ENCODE measurements at regions not wholly inside any gene's neighbourhood (a gene's known extent, or its start where the extent isn't known, plus 50 kb on each side); places are given as distances from the start of the nearest gene placed in this dataset.

DNA sequence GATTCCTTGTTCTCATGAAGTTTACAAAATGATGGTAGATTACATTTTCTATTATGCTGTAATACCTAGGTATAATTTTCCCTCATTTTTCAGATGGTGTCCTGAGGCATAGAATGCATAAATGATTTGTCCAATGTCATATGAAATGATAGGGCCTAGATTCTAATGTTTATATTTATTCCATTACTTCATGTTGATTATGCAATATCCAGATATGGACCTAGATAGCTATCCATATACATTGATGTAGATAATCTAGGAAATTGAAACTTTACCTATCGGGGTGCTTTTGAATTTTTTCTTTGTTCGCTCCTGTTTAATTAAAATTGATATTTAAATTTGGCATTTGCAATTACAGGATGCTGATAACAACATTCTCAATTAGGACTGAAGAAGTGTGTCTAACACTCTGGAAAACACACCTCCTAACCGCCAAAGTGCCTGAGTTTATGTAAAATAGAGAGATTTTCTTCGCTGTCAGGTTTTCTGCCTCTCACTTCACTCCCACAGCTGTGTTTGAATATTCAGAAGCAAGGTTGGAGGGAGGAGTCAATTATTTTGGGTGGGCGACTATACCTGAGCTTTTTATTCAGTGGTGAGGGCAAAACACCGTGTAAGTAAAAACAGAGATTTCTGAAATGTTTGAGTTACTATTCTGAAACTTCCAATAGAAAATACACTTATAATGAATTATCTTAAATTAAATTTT lies 164.4 kb upstream of the ATP2B1 start:
- TF ChIP-seq, protein P1, sequence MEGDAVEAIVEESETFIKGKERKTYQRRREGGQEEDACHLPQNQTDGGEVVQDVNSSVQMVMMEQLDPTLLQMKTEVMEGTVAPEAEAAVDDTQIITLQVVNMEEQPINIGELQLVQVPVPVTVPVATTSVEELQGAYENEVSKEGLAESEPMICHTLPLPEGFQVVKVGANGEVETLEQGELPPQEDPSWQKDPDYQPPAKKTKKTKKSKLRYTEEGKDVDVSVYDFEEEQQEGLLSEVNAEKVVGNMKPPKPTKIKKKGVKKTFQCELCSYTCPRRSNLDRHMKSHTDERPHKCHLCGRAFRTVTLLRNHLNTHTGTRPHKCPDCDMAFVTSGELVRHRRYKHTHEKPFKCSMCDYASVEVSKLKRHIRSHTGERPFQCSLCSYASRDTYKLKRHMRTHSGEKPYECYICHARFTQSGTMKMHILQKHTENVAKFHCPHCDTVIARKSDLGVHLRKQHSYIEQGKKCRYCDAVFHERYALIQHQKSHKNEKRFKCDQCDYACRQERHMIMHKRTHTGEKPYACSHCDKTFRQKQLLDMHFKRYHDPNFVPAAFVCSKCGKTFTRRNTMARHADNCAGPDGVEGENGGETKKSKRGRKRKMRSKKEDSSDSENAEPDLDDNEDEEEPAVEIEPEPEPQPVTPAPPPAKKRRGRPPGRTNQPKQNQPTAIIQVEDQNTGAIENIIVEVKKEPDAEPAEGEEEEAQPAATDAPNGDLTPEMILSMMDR (IDR thresholded peaks at IDR 0.05) = no peak

DNA sequence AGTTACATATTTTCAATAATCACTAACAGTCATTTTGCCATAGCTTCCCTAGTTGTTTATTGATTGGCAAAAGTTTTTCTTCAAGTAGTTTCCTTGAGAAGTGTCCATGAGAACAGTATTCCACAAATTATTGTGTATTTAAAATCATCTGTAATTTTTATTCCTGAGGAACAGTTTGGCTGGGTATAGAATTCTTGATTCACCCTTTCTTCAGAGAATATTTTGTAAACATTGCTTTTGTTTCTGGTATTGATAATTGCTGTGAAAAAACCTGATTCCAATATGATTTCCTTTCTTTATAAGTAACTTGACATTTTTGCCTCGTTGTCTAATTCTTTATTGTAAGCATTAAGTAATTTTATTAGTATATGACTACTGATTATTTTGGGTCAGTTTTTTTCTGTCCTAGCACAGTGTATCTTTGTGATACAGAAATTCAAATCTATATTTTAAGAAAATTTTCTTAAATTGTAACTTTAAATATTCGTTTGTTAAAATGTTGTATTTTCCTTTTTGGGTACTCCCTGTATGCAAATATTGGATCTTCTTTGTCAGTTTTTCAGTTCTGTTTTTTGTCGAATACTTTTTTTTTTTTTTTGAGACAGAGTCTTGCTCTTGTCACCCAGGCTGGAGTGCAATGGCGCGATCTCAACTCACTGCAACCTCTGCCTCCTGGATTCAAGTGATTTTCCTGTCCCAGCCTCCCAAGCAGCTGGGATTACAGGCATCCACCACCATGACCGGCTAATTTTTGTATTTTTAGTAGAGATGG lies 162.0 kb upstream of the ATP2B1 start:
- TF ChIP-seq, protein P1 (IDR thresholded peaks at IDR 0.05) = no peak

- TF ChIP-seq, protein P1 (IDR thresholded peaks at IDR 0.05) = no peak
Measured at GRCh38 chr12:89864411-89864810, 155.8 kb upstream of the ATP2B1 start.

DNA sequence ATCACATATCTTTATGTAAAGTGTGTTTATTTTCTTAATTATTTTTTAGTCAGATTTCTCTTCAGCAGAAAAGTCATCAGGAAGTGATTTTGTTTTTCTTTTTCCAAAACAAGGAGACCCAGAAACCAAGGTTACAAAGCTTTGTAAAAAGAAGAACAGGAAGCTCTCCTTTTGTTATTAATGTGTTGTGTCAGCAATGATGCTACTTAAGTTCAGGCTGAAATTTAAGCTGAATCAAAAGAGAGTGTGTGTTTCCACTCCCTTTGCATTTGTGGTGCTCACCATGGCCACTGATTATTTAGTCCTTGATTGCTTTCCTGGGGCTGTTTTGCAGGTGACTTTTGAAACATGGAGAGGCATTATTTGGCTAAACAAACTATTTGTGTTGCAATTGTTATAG lies 155.3 kb upstream of the ATP2B1 start:
- TF ChIP-seq, protein P1 (IDR thresholded peaks at IDR 0.05) = no peak

DNA sequence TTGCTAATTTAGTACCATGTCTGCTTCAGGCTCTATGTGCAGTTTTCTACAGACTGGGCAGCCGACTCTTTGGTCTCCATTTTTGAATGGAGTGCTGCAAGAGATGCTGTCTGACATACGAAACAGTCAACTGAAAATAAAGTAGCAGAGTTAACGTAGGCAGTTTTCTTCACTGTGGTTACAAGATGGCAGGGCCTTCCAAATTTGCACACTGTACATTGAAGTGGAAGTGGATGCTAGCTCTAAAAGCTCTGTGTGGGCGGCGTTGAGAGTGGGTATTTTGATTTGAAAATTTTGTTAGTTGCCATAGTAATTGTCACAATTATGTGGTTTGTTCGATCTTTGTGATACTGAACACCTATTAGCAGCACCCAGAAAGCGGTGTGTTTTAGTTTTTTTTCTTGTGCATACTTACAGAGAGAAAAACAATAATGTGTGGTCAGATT lies 154.9 kb upstream of the ATP2B1 start:
- TF ChIP-seq, protein P1 (IDR thresholded peaks at IDR 0.05) = no peak

- TF ChIP-seq, protein P1 (IDR thresholded peaks at IDR 0.05) = no peak
Measured at GRCh38 chr12:89862511-89863445, 154.1 kb upstream of the ATP2B1 start.

- TF ChIP-seq, protein P1 (IDR thresholded peaks at IDR 0.05) = no peak
Measured at GRCh38 chr12:89861086-89861485, 152.4 kb upstream of the ATP2B1 start.

Data from LNCAP (cell line).